GM23248 (cell line): ENCODE measurements at regions not wholly inside any gene's neighbourhood (a gene's known extent, or its start where the extent isn't known, plus 50 kb on each side); places are given as distances from the start of the nearest gene placed in this dataset.
"Not testable (repeated sequence)": the region's sequence is repeated elsewhere in the genome, so short reads cannot be mapped to it uniquely, and the experiment has no call there.

ENCODE experiments used
- DNase-seq: peaks from one replicate; pipeline ENCODE4 v3.0.0-alpha.2; 2015
- H2AFZ ChIP-seq: fragments of 200-600 bp; sonication (generic); 2 replicates; pipeline ENCODE4 v1.6.1; 2016; ENCODE audit warnings: antibody characterized with exemption
- H3F3A ChIP-seq: fragments of 200-600 bp; sonication (generic); 2 replicates; pipeline ENCODE4 v1.6.1; 2016; ENCODE audit warnings: mild to moderate bottlenecking, antibody characterized with exemption, mixed run types; ENCODE audit not compliant: insufficient read depth
- H3K27ac ChIP-seq: fragments of 200-600 bp; sonication (generic); 2 replicates; pipeline ENCODE4 v1.5.1; 2016; ENCODE audit warnings: mild to moderate bottlenecking
- H3K27me3 ChIP-seq: fragments of 200-600 bp; sonication (generic); replicated peaks from 2 replicates; pipeline ENCODE4 v1.6.1; 2016; ENCODE audit warnings: mild to moderate bottlenecking; ENCODE audit not compliant: insufficient read depth
- H3K36me3 ChIP-seq: fragments of 200-600 bp; sonication (generic); 2 replicates; pipeline ENCODE4 v1.6.1; 2016; ENCODE audit warnings: low read depth, mild to moderate bottlenecking
- H3K4me1 ChIP-seq: fragments of 200-600 bp; sonication (generic); 2 replicates; pipeline ENCODE4 v1.6.1; 2016; ENCODE audit warnings: mild to moderate bottlenecking; ENCODE audit not compliant: insufficient read depth
- H3K4me2 ChIP-seq: fragments of 200-600 bp; sonication (generic); one replicate; pipeline ENCODE4 v1.6.1; 2016; ENCODE audit warnings: mild to moderate bottlenecking; ENCODE audit not compliant: unreplicated experiment
- H3K4me3 ChIP-seq: fragments of 200-600 bp; sonication (generic); 2 replicates; pipeline ENCODE4 v1.5.1; 2016; ENCODE audit warnings: mild to moderate bottlenecking
- H3K79me2 ChIP-seq: fragments of 200-600 bp; sonication (generic); 2 replicates; pipeline ENCODE4 v1.6.1; 2016; ENCODE audit warnings: mild to moderate bottlenecking; ENCODE audit not compliant: insufficient read depth
- H3K9ac ChIP-seq: fragments of 200-600 bp; sonication (generic); 2 replicates; pipeline ENCODE4 v1.6.1; 2016; ENCODE audit warnings: mild to moderate bottlenecking
- H3K9me2 ChIP-seq: fragments of 200-600 bp; sonication (generic); 2 replicates; pipeline ENCODE4 v1.6.1; 2016; ENCODE audit warnings: mixed run types, mild to moderate bottlenecking, moderate library complexity; ENCODE audit not compliant: insufficient read depth
- H3K9me3 ChIP-seq: fragments of 200-600 bp; sonication (generic); one replicate; pipeline ENCODE4 v1.6.1; 2017; ENCODE audit warnings: low read depth
- H4K20me1 ChIP-seq: fragments of 200-600 bp; sonication (generic); 2 replicates; pipeline ENCODE4 v1.6.0; 2016; ENCODE audit not compliant: insufficient read depth
- EZH2 ChIP-seq: fragments of 200-600 bp; sonication (generic); IDR thresholded peaks from 2 replicates; pipeline ENCODE4 v1.6.1; 2018; ENCODE audit warnings: antibody characterized with exemption, mild to moderate bottlenecking; ENCODE audit not compliant: insufficient read depth, poor library complexity, severe bottlenecking
- EZH2phosphoT487 ChIP-seq: fragments of 200-600 bp; sonication (generic); IDR thresholded peaks from 2 replicates; pipeline ENCODE4 v1.6.1; 2018; ENCODE audit warnings: antibody characterized with exemption, moderate library complexity, mild to moderate bottlenecking, low read depth; ENCODE audit not compliant: insufficient read depth
- whole genome bisulfite sequencing, 2 experiments: methylation state at CpG; one replicate each; pipeline ENCODE4 v1.1.6; 2015 to 2017; ENCODE audit warnings: low lambda C conversion rate in 2 of 2, low coverage in 1 of 2; ENCODE audit errors: missing lambda C conversion rate in 2 of 2; 5-methylcytosine and 5-hydroxymethylcytosine counted together
- in situ Hi-C: fragments of 300-500 bp; cut with MboI; formaldehyde crosslinking; loops from 2 replicates; pipeline ENCODE4 v1.15.0; 2020

GRCh38 chr13:61276401-61276800, 139.2 kb downstream of the PCDH20 start:
- in situ Hi-C loops, result no loop called here
- Histone ChIP-seq H2AFZ (no peak overlapping the region), H3K9ac (no peak overlapping the region), H3K27ac (no peak overlapping the region), H3K36me3 (no peaks in the 10 kb centered on the region), H3K9me2 (no peaks in the 10 kb centered on the region), H3K79me2 (no peaks in the 10 kb centered on the region), H3K4me2 (no peak overlapping the region), H3K27me3 (no peaks in the 10 kb centered on the region), H3K9me3 (no peaks in the 10 kb centered on the region), H3K4me1 (no peaks in the 10 kb centered on the region), H3K4me3 (no peak overlapping the region), H4K20me1 (no peaks in the 10 kb centered on the region), H3F3A (no peaks in the 10 kb centered on the region)
- WGBS, 2 experiments, result 11 to 18% methylated on average over 2 of the region's 2 CpGs
- no peak for DNase-seq
- no peak for TF ChIP-seq EZH2phosphoT487
- TF ChIP-seq EZH2, result no peak

- H3K27me3 ChIP-seq, result no peaks in the 10 kb centered on the region
- H3K9me2 ChIP-seq, result no peaks in the 10 kb centered on the region
- TF ChIP-seq EZH2phosphoT487 (no peak), EZH2 (no peak)
- no peaks in the 10 kb centered on the region for H3K9me3 ChIP-seq
- H3K9ac ChIP-seq, result no peak overlapping the region
- DNase-seq, result no peak
- no peaks in the 10 kb centered on the region for H3K4me1 ChIP-seq
- no peaks in the 10 kb centered on the region for H3K79me2 ChIP-seq
- no peak overlapping the region for H3K4me3 ChIP-seq
- no peak overlapping the region for H3K27ac ChIP-seq
- in situ Hi-C loops, result no loop called here
- no peaks in the 10 kb centered on the region for H4K20me1 ChIP-seq
- H3K4me2 ChIP-seq, result no peak overlapping the region
- H3F3A ChIP-seq, result no peaks in the 10 kb centered on the region
- no peak overlapping the region for H2AFZ ChIP-seq
- 1 to 8% methylated on average over 2 of the region's 2 CpGs for WGBS, 2 experiments
- H3K36me3 ChIP-seq, result no peaks in the 10 kb centered on the region
Observed at GRCh38 chr13:61275736-61276135, 139.9 kb downstream of the PCDH20 start.

GRCh38 chr13:61275251-61275650, 140.4 kb downstream of the PCDH20 start:
- 25 to 26% methylated on average over 5 of the region's 5 CpGs for WGBS, 2 experiments

GRCh38 chr13:61266896-61267295, 148.8 kb downstream of the PCDH20 start:
- H2AFZ ChIP-seq, H3K4me2 ChIP-seq, DNase-seq, H3K9me3 ChIP-seq, in situ Hi-C loops, H3K4me3 ChIP-seq, H3F3A ChIP-seq, H3K27ac ChIP-seq, H3K36me3 ChIP-seq, H3K27me3 ChIP-seq, H3K9me2 ChIP-seq, H4K20me1 ChIP-seq, H3K79me2 ChIP-seq, H3K9ac ChIP-seq, H3K4me1 ChIP-seq: not testable (repeated sequence)
- 16 to 28% methylated on average over 6 of the region's 6 CpGs for WGBS, 2 experiments

More at GRCh38 chr13:61275251-61275650, 140.4 kb downstream of the PCDH20 start:
- no peaks in the 10 kb centered on the region for H3K4me1 ChIP-seq
- H3K9me2 ChIP-seq, result no peaks in the 10 kb centered on the region
- no peak for TF ChIP-seq EZH2
- TF ChIP-seq EZH2phosphoT487, result no peak
- no peak overlapping the region for H3K9ac ChIP-seq
- H3K9me3 ChIP-seq, result no peaks in the 10 kb centered on the region
- no peak overlapping the region for H3K4me2 ChIP-seq
- H3K27ac ChIP-seq, result no peak overlapping the region
- H3K36me3 ChIP-seq, result no peaks in the 10 kb centered on the region
- H4K20me1 ChIP-seq, result no peaks in the 10 kb centered on the region
- no peak overlapping the region for H2AFZ ChIP-seq
- DNase-seq, result no peak
- no peaks in the 10 kb centered on the region for H3F3A ChIP-seq
- H3K27me3 ChIP-seq, result no peaks in the 10 kb centered on the region
- H3K4me3 ChIP-seq, result no peak overlapping the region
- in situ Hi-C loops, result no loop called here
- H3K79me2 ChIP-seq, result no peaks in the 10 kb centered on the region

GRCh38 chr13:61261746-61262472, 153.7 kb downstream of the PCDH20 start:
- no peaks in the 10 kb centered on the region for H4K20me1 ChIP-seq
- in situ Hi-C loops, result no loop called here
- H3K27me3 ChIP-seq, result no peaks in the 10 kb centered on the region

More at GRCh38 chr13:61261746-61262472, 153.7 kb downstream of the PCDH20 start:
- Histone ChIP-seq H3K4me3 (no peak overlapping the region), H2AFZ (no peak overlapping the region), H3K9me2 (no peaks in the 10 kb centered on the region), H3K36me3 (no peaks in the 10 kb centered on the region), H3K27ac (no peak overlapping the region), H3K4me1 (no peaks in the 10 kb centered on the region), H3K9ac (no peak overlapping the region), H3F3A (no peaks in the 10 kb centered on the region), H3K79me2 (no peaks in the 10 kb centered on the region), H3K4me2 (no peak overlapping the region), H3K9me3 (no peaks in the 10 kb centered on the region)
- 12% methylated on average over 4 of the region's 4 CpGs for WGBS, 2 experiments
- DNase-seq, result no peak
- no peak for TF ChIP-seq EZH2
- no peak for TF ChIP-seq EZH2phosphoT487
